Esophagus (tissue), 2 donors: ENCODE measurements at regions not wholly inside any gene's neighbourhood (a gene's known extent, or its start where the extent isn't known, plus 50 kb on each side); places are given as distances from the start of the nearest gene placed in this dataset.
"Not testable (repeated sequence)": the region's sequence is repeated elsewhere in the genome, so short reads cannot be mapped to it uniquely, and the experiment has no call there.

Source experiments
- H3K27ac ChIP-seq, 2 donors: one replicate each; pipeline ENCODE4 v1.5.1; 2013; ENCODE audit warnings: low read depth in 2 of 2, mild to moderate bottlenecking in 2 of 2, inconsistent platforms in 1 of 2, low read length in 1 of 2, moderate library complexity in 1 of 2
- H3K27me3 ChIP-seq, 2 donors: one replicate each; pipeline ENCODE4 v1.6.1; 2013; ENCODE audit warnings: low read length in 2 of 2, control low read depth in 1 of 2, mild to moderate bottlenecking in 1 of 2; ENCODE audit not compliant: insufficient read depth in 2 of 2, control insufficient read depth in 1 of 2
- H3K36me3 ChIP-seq, 2 donors: one replicate each; pipeline ENCODE4 v1.6.1; 2013; ENCODE audit warnings: low read length in 1 of 2; ENCODE audit not compliant: control insufficient read depth in 2 of 2, insufficient read depth in 2 of 2
- H3K4me1 ChIP-seq, 2 donors: one replicate each; pipeline ENCODE4 v1.6.1; 2013; ENCODE audit warnings: low read length in 1 of 2; ENCODE audit not compliant: control insufficient read depth in 2 of 2, insufficient read depth in 2 of 2
- H3K4me3 ChIP-seq, 2 donors: one replicate each; pipeline ENCODE4 v1.5.1; 2013; ENCODE audit warnings: low read length in 2 of 2, mild to moderate bottlenecking in 2 of 2, low read depth in 1 of 2, moderate library complexity in 1 of 2
- H3K9me3 ChIP-seq, 2 donors: one replicate each; pipeline ENCODE4 v1.6.1; 2013; ENCODE audit warnings: mild to moderate bottlenecking in 2 of 2, low read depth in 1 of 2, low read length in 1 of 2, moderate library complexity in 1 of 2; ENCODE audit not compliant: control insufficient read depth in 2 of 2, insufficient read depth in 1 of 2
- WGBS, 2 donors: extraction: QIAGEN DNeasy Blood & Tissue Kit; methylation state at CpG; one replicate each; pipeline ENCODE4 v1.1.7; 2013; 5-methylcytosine and 5-hydroxymethylcytosine counted together
- donor health status: healthy with polysubstance abuse.
- donor health status: Bipolar disorder and iron deficiency.

DNA sequence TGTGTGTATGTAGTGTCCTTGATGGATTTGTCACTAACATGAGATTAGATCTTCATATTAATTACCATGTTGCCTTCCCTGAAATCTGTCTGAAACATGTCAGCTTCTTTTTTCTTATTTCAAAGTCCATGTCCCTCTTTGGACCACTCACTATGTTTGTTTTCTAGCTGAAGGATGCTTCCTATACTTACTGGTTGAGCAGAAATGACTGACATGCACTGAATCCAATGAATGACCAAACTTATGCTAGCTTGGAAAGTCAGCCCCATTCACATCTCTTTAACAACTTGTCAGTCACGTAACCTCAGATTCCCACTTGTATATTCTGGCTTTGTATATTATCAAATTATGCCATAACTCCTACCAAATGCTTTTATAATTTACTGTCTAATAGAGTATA is 69.9 kb upstream of the STK39 start:
- Histone ChIP-seq H3K9me3 (no peaks in the 10 kb centered on the region), H3K27me3 (no peaks in the 10 kb centered on the region)
- 96 to 97% methylated on average over 1 of the region's 1 CpG for WGBS, 2 donors

DNA sequence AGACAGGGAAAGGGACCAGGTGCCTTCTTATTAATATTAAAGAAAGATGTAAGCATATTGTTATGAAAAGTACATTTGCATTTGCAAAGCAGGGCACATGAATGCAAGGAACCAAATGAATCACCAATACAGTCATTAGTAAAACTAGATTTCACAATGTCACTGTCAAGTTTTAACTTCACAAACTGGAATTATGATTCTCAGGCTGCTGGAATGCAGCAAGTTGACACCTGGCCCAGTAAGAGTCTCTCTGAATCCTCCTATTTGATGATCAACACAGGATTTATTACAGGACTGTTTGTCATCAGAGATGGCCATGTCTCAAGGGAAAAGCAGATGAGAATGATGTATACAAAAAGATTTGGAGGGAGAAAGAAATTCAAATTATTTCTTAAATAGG is 72.9 kb upstream of the STK39 start:
- no peak overlapping the region for H3K27ac ChIP-seq

More for the DNA sequence above, 69.9 kb upstream of the STK39 start:
- H3K27ac ChIP-seq: no peak overlapping the region
- no peaks in the 10 kb centered on the region for H3K4me1 ChIP-seq
- H3K36me3 ChIP-seq: no peaks in the 10 kb centered on the region
- H3K4me3 ChIP-seq: no peak overlapping the region

DNA sequence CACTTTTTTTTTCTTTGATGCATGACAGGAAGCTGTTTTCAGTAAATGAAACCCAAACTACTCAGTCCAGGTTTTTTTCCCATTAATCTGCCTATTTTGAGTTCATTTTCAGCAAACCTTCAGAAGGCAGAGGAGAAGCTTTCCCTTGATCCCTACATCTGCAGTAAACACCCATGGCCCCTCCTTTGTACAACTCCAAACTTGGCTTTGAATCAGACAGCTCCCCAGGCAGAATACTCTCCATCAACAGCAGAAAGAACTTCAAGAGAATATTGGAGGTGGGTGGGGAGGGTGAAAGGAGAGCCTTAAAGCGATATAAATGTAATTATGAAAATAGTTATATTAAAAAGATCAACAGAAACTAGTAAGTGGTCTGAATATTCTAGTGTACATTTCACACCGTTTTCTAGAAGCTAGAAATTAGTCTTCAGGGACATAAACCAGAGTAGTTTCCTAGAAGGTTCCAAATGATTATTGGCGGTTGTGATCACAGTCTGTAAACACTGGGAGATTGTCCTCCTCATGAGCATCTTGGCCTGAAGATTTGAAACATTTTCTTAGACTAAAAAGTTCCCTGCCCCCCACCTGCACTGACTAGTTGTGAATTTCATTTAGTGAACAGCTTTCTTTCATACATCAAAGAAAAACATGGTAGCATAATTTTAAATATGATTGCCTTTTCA is 75.1 kb upstream of the STK39 start:
- H3K9me3 ChIP-seq: no peaks in the 10 kb centered on the region
- H3K27ac ChIP-seq: no peak overlapping the region
- H3K36me3 ChIP-seq: no peaks in the 10 kb centered on the region
- H3K4me3 ChIP-seq: no peak overlapping the region
- peaks cover 0 to 6% of the 10 kb centered on the region in 2 donors for H3K27me3 ChIP-seq
- H3K4me1 ChIP-seq: no peaks in the 10 kb centered on the region
- WGBS, 2 donors: 68 to 73% methylated on average over 3 of the region's 3 CpGs

More for the DNA sequence above, 72.9 kb upstream of the STK39 start:
- H3K4me1 ChIP-seq: no peaks in the 10 kb centered on the region
- H3K9me3 ChIP-seq: no peaks in the 10 kb centered on the region
- H3K36me3 ChIP-seq: no peaks in the 10 kb centered on the region
- peaks cover 0 to 6% of the 10 kb centered on the region in 2 donors for H3K27me3 ChIP-seq
- no peak overlapping the region for H3K4me3 ChIP-seq

DNA sequence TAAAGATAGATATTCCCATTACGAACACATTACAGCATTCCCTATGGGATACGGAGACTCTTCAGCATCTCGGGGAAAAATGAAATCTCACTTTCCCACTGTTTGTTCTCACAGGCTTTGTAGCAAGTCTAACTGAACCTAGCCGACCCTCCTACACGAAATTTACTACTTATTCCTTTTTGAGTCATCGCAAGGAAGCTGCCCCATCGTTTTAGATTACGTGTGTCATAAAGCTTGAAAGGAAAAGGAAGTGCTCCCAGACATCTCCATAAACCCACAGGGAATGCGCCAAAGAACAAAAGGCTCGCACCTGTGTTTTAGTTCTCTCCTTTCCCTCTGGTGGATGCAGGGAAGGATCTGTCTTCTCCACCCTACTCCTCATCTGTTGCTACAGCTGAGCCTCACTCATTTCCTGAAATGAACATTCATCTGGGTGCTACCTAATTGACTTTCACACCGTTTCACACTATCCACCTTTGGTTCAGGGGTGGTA is 76.2 kb upstream of the STK39 start:
- Histone ChIP-seq H3K36me3 (no peaks in the 10 kb centered on the region), H3K9me3 (no peaks in the 10 kb centered on the region), H3K4me3 (no peak overlapping the region), H3K27ac (no peak overlapping the region), H3K27me3 (peaks cover 0 to 6% of the 10 kb centered on the region in 2 donors), H3K4me1 (no peaks in the 10 kb centered on the region)
- 75 to 76% methylated on average over 11 of the region's 11 CpGs for WGBS, 2 donors

DNA sequence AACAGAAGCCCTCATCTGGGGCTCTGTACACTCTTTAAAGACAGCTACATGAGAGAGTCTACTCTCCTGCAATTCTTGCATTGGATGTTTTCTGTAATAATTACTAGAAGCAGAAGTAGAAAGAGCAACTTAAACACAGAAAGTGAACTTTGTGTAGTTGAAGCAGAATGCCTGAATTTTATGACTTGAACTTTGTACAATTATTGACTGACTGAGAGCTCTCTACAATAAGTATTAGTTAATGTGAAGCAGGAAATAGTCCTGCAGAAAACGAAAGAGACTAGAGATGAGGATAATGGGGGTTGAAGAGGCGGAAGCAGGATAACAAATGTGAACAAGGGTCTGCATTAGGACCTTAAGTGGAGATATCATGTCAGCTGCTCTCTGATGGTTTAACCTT is 79.2 kb upstream of the STK39 start:
- no peaks in the 10 kb centered on the region for H3K36me3 ChIP-seq
- peaks cover 0 to 6% of the 10 kb centered on the region in 2 donors for H3K27me3 ChIP-seq
- H3K4me3 ChIP-seq: no peak overlapping the region
- WGBS, 2 donors: 63 to 79% methylated on average over 2 of the region's 2 CpGs
- no peak overlapping the region for H3K27ac ChIP-seq
- no peaks in the 10 kb centered on the region for H3K4me1 ChIP-seq
- peaks cover 0 to 3% of the 10 kb centered on the region in 2 donors for H3K9me3 ChIP-seq

DNA sequence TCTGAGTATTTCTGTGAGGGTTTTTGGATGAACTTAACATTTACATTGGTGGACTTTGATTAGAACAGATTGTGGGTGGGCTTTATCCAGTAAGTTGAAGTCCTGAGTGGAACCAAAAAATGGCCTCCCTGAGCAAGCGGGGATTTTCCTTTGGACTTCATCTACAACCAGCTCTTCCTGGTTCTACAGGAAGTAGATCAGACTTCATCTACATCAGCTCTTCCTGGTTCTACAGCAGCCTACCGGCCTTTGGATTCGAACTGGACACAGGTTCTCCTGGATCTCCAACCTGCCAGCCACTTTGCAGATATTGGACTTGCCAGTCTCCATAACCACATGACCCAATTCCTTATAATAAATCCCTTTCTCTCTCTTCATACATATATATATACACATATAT is 79.9 kb upstream of the STK39 start:
- peaks cover 0 to 3% of the 10 kb centered on the region in 2 donors for H3K9me3 ChIP-seq
- no peaks in the 10 kb centered on the region for H3K36me3 ChIP-seq
- H3K27me3 ChIP-seq: peaks cover 0 to 6% of the 10 kb centered on the region in 2 donors
- H3K27ac ChIP-seq: no peak overlapping the region
- no peak overlapping the region for H3K4me3 ChIP-seq
- 92 to 94% methylated on average over 3 of the region's 3 CpGs for WGBS, 2 donors
- H3K4me1 ChIP-seq: no peaks in the 10 kb centered on the region

DNA sequence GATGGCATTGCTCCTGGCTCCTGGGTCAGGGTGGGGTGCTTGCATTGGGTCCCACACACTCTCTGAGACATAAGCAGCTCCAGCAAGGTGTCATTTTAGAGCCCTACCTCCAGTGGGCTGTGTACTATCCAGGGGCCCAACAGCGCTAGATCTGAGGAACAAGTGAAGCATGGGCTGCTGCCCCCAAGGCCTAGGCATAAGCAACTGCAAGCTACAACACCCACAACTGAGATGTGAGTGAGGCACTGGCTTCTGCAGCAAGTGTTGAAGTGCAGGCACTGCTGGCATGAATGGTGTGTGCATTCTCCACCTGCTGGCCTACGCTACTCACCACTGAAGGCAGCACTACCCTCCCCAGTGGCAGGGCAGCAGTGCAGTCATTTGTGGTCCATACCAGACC is 81.0 kb upstream of the STK39 start:
- Histone ChIP-seq H3K9me3 (peaks cover 0 to 3% of the 10 kb centered on the region in 2 donors), H3K4me3 (no peak overlapping the region), H3K4me1 (no peaks in the 10 kb centered on the region), H3K27ac (no peak overlapping the region), H3K36me3 (no peaks in the 10 kb centered on the region), H3K27me3 (peaks cover 0 to 6% of the 10 kb centered on the region in 2 donors)
- WGBS, 2 donors: 100% methylated on average over 2 of the region's 2 CpGs

DNA sequence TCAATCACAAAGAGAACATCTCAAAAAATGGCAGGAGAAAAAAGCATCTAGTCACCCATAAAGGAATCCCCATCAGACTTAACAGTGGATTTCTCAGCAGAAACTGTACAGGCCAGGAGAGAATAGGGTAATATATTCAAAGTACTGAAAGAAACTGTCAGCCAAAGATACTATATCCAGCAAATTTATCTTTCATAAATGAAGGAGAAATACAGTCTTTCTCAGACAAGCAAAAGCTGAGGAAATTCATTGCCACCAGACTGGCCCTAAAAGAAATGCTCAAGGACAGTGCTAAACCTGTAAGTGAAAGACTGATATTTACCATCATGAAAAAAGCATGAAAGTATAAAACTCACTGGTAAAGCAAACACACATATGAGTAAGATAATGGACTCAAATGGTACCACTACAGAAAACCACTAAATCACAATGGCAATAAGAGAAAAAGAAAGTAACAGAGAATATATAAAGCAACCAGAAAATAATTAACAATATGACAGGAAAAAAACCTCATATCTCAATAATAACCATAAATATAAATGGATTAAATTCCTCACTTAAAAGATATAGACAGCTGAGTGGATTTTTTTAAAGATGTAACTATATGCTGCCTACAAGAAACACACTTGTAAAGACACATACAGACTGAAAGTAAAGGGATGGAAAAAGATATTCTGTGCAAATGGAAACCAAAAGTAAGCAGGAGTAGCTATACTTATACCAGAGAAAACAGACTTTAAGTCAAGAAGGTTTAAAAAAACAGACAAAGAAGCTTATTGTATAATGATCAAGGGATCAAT is 83.4 kb upstream of the STK39 start:
- Histone ChIP-seq H3K36me3 (no peaks in the 10 kb centered on the region), H3K27me3 (no peaks in the 10 kb centered on the region), H3K4me1 (no peaks in the 10 kb centered on the region), H3K27ac (no peak overlapping the region), H3K4me3 (no peak overlapping the region), H3K9me3 (peaks cover 0 to 3% of the 10 kb centered on the region in 2 donors)

DNA sequence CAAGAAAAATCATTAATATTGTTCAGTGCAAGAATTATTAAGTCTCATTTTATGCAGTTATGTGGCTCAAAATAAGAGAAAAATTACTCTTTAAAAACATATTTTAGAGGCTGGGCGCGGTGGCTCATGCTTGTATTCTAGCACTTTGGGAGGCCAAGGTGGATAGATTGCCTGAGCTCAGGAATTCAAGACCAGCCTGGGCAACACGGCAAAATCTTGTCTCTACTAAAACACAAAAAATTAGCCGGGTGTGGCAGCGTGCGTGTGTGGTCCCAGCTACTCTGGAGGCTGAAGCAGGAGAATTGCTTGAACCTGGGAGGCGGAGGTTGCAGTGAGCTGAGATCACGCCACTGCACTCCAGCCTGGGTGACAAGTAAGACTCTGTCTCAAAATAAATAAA is 87.9 kb upstream of the STK39 start:
- H3K9me3 ChIP-seq, H3K27ac ChIP-seq, H3K4me1 ChIP-seq, H3K4me3 ChIP-seq, H3K36me3 ChIP-seq, H3K27me3 ChIP-seq: not testable (repeated sequence)
- WGBS, 2 donors: 81 to 88% methylated on average over 8 of the region's 8 CpGs
